GM12878 (cell line): ENCODE measurements at regions not wholly inside any gene's neighbourhood (a gene's known extent, or its start where the extent isn't known, plus 50 kb on each side); places are given as distances from the start of the nearest gene placed in this dataset.

Experiments used
- ATAC-seq: fragments of 200-7000 bp; cut with Tn5 transposase; 3 replicates; pipeline ENCODE4 v1.9.1; 2020; ENCODE audit warnings: mild to moderate bottlenecking, moderate library complexity
- BruUV-seq: library from RNA; stranded (reverse); fragments of 400-500 nt; replicated peaks from 2 replicates; lab custom pipeline; 2021; lab: Mats Ljungman, UMichigan
- CTCF ChIA-PET: fragments of 300-600 bp; sonication (Branson Sonifier 250); formaldehyde crosslinking; extraction: SDS; loops from one replicate; lab custom pipeline; 2021; ENCODE audit warnings: inconsistent platforms; lab: Yijun Ruan, JAX
- POLR2A ChIA-PET: fragments of 350-600 bp; formaldehyde crosslinking; extraction: SDS; loops from one replicate; lab custom pipeline; 2021; ENCODE audit warnings: inconsistent platforms; lab: Charles Lee
- RAD21 ChIA-PET: fragments of 300-600 bp; sonication (Branson Sonifier 250); formaldehyde crosslinking; loops from one replicate; lab custom pipeline; 2023; ENCODE audit warnings: antibody characterized with exemption; ENCODE audit not compliant: unreplicated experiment; lab: Charles Lee
- SMC1A ChIA-PET: fragments of 300-600 bp; sonication (Branson Sonifier 250); formaldehyde crosslinking; loops from one replicate; lab custom pipeline; 2023; ENCODE audit not compliant: unreplicated experiment, uncharacterized antibody; lab: Charles Lee
- DNase-seq: peaks from one replicate; pipeline ENCODE4 v3.0.0-alpha.2; 2011; ENCODE audit warnings: low read depth, low spot score
- FAIRE-seq: peaks from 3 replicates; lab custom pipeline; 2011; peaks lifted over from hg19 to GRCh38; lab: Jason Lieb, UNC
- H2AFZ ChIP-seq: 2 replicates; pipeline ENCODE4 v1.6.0; 2011; ENCODE audit warnings: low read depth, low read length, control low read depth; ENCODE audit not compliant: control insufficient read depth
- H3K27ac ChIP-seq: 2 replicates; pipeline ENCODE4 v1.5.1; 2011; ENCODE audit warnings: control low read depth; ENCODE audit not compliant: control insufficient read depth, insufficient read depth
- H3K27me3 ChIP-seq, 2 experiments: replicated peaks in 1 of 2; 2 replicates each; pipeline versions ENCODE4 v1.6.0 to v1.6.1; 2011; ENCODE audit warnings: low read length in 1 of 2; ENCODE audit not compliant: control insufficient read depth in 2 of 2, insufficient read depth in 2 of 2
- H3K36me3 ChIP-seq, 2 experiments: 2 replicates each; pipeline ENCODE4 v1.5.1; 2011; ENCODE audit warnings: low read length in 1 of 2; ENCODE audit not compliant: control insufficient read depth in 2 of 2, insufficient read depth in 2 of 2
- H3K4me1 ChIP-seq: 2 replicates; pipeline ENCODE4 v1.6.1; 2011; ENCODE audit warnings: mild to moderate bottlenecking, low read length, moderate library complexity, mixed read lengths; ENCODE audit not compliant: control insufficient read depth, insufficient read depth
- H3K4me2 ChIP-seq: 2 replicates; pipeline ENCODE4 v1.6.0; 2011; ENCODE audit warnings: control low read depth; ENCODE audit not compliant: control insufficient read depth, insufficient read depth
- H3K4me3 ChIP-seq: fragments of 200-600 bp; sonication (generic); 2 replicates; pipeline ENCODE4 v1.5.1; 2016
- H3K79me2 ChIP-seq: 2 replicates; pipeline ENCODE4 v1.6.0; 2011; ENCODE audit warnings: low read length; ENCODE audit not compliant: control insufficient read depth, insufficient read depth
- H3K9ac ChIP-seq: 2 replicates; pipeline ENCODE4 v1.8.0; 2011; ENCODE audit warnings: low read length, control low read depth, mixed read lengths; ENCODE audit not compliant: control insufficient read depth, insufficient read depth
- H3K9me3 ChIP-seq: replicated peaks from 3 replicates; pipeline ENCODE4 v1.5.1; 2011; ENCODE audit warnings: mild to moderate bottlenecking, low read length; ENCODE audit not compliant: control insufficient read depth, insufficient read depth
- H4K20me1 ChIP-seq: 2 replicates; pipeline ENCODE4 v1.6.0; 2011; ENCODE audit not compliant: control insufficient read depth, insufficient read depth
- IKZF1 ChIP-seq: fragments of 450-650 bp; conservative IDR thresholded peaks from 2 replicates; pipeline ENCODE4 v1.6.1; 2017; ENCODE audit warnings: antibody characterized with exemption, mild to moderate bottlenecking
- MEF2A ChIP-seq: IDR thresholded peaks from 2 replicates; pipeline ENCODE4 v1.6.1; 2011; ENCODE audit warnings: low read depth, mild to moderate bottlenecking, low read length, moderate library complexity; ENCODE audit not compliant: insufficient read depth
- MYB ChIP-seq: fragments of 150-350 bp; IDR thresholded peaks from 2 replicates; pipeline ENCODE4 v1.6.1; 2014; ENCODE audit warnings: mild to moderate bottlenecking, low read depth, low read length, borderline replicate concordance
- NR2C1 ChIP-seq: fragments of 450-650 bp; IDR thresholded peaks from 2 replicates; pipeline ENCODE4 v1.6.1; 2017; ENCODE audit warnings: antibody characterized with exemption, mild to moderate bottlenecking, moderate library complexity
- RAD21 ChIP-seq: IDR thresholded peaks from 2 replicates; pipeline ENCODE4 v1.6.1; 2011; ENCODE audit warnings: mild to moderate bottlenecking, low read depth, low read length, moderate library complexity; ENCODE audit not compliant: insufficient read depth
- ZNF622 ChIP-seq: fragments of 450-650 bp; IDR thresholded peaks from 2 replicates; pipeline ENCODE4 v1.6.1; 2017; ENCODE audit warnings: mild to moderate bottlenecking, inconsistent platforms
- WGBS: methylation state at CpG from one replicate; pipeline ENCODE4 v1.1.6; 2016; ENCODE audit warnings: low lambda C conversion rate; ENCODE audit not compliant: insufficient replicate concordance, insufficient coverage; ENCODE audit errors: missing lambda C conversion rate; 5-methylcytosine and 5-hydroxymethylcytosine counted together
- in situ Hi-C: fragments of 300-500 bp; cut with MboI; formaldehyde crosslinking; loops from 9 replicates; pipeline ENCODE4 v1.14.3; 2018; ENCODE audit warnings: mixed read lengths
- intact Hi-C: fragments of 100-400 bp; cut with micrococcal nuclease; formaldehyde crosslinking; loops from one replicate; pipeline ENCODE4 v1.14.2; 2022; ENCODE audit not compliant: unreplicated experiment
- TF ChIP-seq, protein P1 (sequence below): fragments of 450-650 bp; IDR thresholded peaks from 2 replicates; pipeline ENCODE4 v1.6.1; 2018; ENCODE audit warnings: borderline replicate concordance, mild to moderate bottlenecking; ENCODE audit not compliant: partially characterized antibody
- TF ChIP-seq, protein P2 (sequence below): IDR thresholded peaks from 2 replicates; pipeline ENCODE4 v1.6.1; 2012; ENCODE audit warnings: improper control_type of control experiment, low read depth, low read length; ENCODE audit not compliant: insufficient replicate concordance
- TF ChIP-seq, protein P3 (sequence below): fragments of 150-350 bp; IDR thresholded peaks from 2 replicates; pipeline ENCODE4 v1.6.1; 2014; ENCODE audit warnings: mild to moderate bottlenecking, low read depth, low read length
- TF ChIP-seq, protein P4 (sequence below): IDR thresholded peaks from 2 replicates; pipeline ENCODE4 v1.6.1; 2012; ENCODE audit warnings: low read depth, low read length, improper control_type of control experiment
- TF ChIP-seq, protein P5 (sequence below): fragments of 450-650 bp; IDR thresholded peaks from 2 replicates; pipeline ENCODE4 v1.6.1; 2017; ENCODE audit warnings: mild to moderate bottlenecking, moderate library complexity

DNA sequence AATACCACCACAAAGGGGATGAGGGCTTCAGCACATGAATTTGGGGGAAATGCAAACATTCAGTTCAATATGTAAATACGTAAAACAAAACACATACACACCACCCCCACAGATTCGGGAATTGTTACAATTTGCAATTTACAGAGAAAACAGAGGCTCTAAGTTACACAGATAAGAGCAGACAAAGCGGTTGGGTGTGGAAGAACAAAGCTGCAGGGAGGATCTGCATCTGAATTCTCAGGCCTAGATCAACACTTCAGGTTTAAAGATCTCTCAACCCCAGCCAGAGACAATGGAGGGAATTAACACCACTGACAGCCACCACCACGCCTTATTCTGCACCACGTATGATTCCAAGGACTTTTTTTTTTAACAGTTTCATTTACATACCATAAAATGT is 375.5 kb downstream of the BCL11B start:
- CTCF ChIA-PET: no interaction called here
- in situ Hi-C loops: no loop called here
- TF ChIP-seq, protein P1, sequence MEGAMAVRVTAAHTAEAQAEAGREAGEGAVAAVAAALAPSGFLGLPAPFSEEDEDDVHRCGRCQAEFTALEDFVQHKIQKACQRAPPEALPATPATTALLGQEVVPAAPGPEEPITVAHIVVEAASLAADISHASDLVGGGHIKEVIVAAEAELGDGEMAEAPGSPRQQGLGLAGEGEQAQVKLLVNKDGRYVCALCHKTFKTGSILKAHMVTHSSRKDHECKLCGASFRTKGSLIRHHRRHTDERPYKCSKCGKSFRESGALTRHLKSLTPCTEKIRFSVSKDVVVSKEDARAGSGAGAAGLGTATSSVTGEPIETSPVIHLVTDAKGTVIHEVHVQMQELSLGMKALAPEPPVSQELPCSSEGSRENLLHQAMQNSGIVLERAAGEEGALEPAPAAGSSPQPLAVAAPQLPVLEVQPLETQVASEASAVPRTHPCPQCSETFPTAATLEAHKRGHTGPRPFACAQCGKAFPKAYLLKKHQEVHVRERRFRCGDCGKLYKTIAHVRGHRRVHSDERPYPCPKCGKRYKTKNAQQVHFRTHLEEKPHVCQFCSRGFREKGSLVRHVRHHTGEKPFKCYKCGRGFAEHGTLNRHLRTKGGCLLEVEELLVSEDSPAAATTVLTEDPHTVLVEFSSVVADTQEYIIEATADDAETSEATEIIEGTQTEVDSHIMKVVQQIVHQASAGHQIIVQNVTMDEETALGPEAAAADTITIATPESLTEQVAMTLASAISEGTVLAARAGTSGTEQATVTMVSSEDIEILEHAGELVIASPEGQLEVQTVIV: no peak
- TF ChIP-seq, protein P2, sequence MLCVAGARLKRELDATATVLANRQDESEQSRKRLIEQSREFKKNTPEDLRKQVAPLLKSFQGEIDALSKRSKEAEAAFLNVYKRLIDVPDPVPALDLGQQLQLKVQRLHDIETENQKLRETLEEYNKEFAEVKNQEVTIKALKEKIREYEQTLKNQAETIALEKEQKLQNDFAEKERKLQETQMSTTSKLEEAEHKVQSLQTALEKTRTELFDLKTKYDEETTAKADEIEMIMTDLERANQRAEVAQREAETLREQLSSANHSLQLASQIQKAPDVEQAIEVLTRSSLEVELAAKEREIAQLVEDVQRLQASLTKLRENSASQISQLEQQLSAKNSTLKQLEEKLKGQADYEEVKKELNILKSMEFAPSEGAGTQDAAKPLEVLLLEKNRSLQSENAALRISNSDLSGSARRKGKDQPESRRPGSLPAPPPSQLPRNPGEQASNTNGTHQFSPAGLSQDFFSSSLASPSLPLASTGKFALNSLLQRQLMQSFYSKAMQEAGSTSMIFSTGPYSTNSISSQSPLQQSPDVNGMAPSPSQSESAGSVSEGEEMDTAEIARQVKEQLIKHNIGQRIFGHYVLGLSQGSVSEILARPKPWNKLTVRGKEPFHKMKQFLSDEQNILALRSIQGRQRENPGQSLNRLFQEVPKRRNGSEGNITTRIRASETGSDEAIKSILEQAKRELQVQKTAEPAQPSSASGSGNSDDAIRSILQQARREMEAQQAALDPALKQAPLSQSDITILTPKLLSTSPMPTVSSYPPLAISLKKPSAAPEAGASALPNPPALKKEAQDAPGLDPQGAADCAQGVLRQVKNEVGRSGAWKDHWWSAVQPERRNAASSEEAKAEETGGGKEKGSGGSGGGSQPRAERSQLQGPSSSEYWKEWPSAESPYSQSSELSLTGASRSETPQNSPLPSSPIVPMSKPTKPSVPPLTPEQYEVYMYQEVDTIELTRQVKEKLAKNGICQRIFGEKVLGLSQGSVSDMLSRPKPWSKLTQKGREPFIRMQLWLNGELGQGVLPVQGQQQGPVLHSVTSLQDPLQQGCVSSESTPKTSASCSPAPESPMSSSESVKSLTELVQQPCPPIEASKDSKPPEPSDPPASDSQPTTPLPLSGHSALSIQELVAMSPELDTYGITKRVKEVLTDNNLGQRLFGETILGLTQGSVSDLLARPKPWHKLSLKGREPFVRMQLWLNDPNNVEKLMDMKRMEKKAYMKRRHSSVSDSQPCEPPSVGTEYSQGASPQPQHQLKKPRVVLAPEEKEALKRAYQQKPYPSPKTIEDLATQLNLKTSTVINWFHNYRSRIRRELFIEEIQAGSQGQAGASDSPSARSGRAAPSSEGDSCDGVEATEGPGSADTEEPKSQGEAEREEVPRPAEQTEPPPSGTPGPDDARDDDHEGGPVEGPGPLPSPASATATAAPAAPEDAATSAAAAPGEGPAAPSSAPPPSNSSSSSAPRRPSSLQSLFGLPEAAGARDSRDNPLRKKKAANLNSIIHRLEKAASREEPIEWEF: no peak
- TF ChIP-seq IKZF1 (no peak), RAD21 (no peak), MYB (no peak), MEF2A (no peak), NR2C1 (no peak), ZNF622 (no peak)
- TF ChIP-seq, protein P3, sequence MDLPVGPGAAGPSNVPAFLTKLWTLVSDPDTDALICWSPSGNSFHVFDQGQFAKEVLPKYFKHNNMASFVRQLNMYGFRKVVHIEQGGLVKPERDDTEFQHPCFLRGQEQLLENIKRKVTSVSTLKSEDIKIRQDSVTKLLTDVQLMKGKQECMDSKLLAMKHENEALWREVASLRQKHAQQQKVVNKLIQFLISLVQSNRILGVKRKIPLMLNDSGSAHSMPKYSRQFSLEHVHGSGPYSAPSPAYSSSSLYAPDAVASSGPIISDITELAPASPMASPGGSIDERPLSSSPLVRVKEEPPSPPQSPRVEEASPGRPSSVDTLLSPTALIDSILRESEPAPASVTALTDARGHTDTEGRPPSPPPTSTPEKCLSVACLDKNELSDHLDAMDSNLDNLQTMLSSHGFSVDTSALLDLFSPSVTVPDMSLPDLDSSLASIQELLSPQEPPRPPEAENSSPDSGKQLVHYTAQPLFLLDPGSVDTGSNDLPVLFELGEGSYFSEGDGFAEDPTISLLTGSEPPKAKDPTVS: no peak
- TF ChIP-seq, protein P4, sequence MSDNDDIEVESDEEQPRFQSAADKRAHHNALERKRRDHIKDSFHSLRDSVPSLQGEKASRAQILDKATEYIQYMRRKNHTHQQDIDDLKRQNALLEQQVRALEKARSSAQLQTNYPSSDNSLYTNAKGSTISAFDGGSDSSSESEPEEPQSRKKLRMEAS: no peak
- TF ChIP-seq, protein P5, sequence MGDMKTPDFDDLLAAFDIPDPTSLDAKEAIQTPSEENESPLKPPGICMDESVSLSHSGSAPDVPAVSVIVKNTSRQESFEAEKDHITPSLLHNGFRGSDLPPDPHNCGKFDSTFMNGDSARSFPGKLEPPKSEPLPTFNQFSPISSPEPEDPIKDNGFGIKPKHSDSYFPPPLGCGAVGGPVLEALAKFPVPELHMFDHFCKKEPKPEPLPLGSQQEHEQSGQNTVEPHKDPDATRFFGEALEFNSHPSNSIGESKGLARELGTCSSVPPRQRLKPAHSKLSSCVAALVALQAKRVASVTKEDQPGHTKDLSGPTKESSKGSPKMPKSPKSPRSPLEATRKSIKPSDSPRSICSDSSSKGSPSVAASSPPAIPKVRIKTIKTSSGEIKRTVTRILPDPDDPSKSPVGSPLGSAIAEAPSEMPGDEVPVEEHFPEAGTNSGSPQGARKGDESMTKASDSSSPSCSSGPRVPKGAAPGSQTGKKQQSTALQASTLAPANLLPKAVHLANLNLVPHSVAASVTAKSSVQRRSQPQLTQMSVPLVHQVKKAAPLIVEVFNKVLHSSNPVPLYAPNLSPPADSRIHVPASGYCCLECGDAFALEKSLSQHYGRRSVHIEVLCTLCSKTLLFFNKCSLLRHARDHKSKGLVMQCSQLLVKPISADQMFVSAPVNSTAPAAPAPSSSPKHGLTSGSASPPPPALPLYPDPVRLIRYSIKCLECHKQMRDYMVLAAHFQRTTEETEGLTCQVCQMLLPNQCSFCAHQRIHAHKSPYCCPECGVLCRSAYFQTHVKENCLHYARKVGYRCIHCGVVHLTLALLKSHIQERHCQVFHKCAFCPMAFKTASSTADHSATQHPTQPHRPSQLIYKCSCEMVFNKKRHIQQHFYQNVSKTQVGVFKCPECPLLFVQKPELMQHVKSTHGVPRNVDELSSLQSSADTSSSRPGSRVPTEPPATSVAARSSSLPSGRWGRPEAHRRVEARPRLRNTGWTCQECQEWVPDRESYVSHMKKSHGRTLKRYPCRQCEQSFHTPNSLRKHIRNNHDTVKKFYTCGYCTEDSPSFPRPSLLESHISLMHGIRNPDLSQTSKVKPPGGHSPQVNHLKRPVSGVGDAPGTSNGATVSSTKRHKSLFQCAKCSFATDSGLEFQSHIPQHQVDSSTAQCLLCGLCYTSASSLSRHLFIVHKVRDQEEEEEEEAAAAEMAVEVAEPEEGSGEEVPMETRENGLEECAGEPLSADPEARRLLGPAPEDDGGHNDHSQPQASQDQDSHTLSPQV: no peak

More for the DNA sequence above, 375.5 kb downstream of the BCL11B start:
- no peaks in the 10 kb centered on the region for H3K4me1 ChIP-seq
- ChIA-PET RAD21 (no interaction called here), POLR2A (no interaction called here), SMC1A (no interaction called here)
- no peaks in the 10 kb centered on the region for H3K27me3 ChIP-seq
- WGBS: 28% methylated on average over 5 of the region's 5 CpGs
- DNase-seq: no peak
- H3K4me2 ChIP-seq: no peak overlapping the region
- H3K9ac ChIP-seq: no peak overlapping the region
- H3K4me3 ChIP-seq: no peak overlapping the region
- no peak overlapping the region for H3K27ac ChIP-seq
- no TSS peak for BruUV-seq
- FAIRE-seq: no peak
- no peaks in the 10 kb centered on the region; the same call in 2 of the 3 replicates for H3K9me3 ChIP-seq
- intact Hi-C loops: no loop called here
- H3K36me3 ChIP-seq: no peaks in the 10 kb centered on the region
- no peaks in the 10 kb centered on the region for H4K20me1 ChIP-seq
- H2AFZ ChIP-seq: no peak overlapping the region
- no peaks in the 10 kb centered on the region for H3K79me2 ChIP-seq
- no peak for ATAC-seq
